ENCODE measurements at regions not wholly inside any gene's neighbourhood (a gene's known extent, or its start where the extent isn't known, plus 50 kb on each side); places are given as distances from the start of the nearest gene placed in this dataset.
A peak's percentile ranks its signal among the peaks of the same experiment; 100 is the strongest.

DNA sequence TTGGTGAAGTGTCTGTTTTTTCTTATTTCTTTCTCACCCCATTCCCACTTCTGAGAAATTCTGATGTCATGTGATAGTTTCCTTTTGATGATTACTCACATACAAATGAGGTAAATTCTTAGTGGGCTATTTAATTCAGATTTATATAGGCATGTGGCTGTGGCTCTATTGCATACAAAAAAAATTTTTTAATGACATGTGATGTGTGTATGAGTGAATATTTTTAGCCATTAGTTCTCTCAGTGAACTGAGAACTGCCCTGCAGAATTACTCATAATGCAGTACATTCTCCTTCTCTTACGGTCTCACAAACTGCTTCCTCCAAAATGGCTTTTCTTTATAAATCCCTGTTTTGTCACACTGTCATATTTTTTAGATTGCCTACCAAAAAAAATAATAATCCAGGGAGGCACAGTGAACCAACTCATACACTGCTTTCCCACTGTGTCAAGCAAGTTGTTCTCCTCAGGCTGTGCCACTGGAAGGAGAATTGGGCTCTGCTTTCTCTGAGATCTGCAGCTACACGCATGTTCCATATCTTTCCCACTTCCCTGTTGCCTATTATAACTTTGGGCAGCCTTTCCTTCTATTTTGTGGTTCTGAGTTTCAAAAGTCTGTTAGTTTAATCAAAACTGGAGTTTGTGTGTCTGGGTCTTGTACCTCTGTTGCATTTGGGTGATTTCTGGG lies 415.7 kb upstream of the THBS1 start:
- FAIRE-seq: no peak
- DNase-seq: no peak
- 85 to 93% (median 86%) methylated on average over 2 of the region's 2 CpGs for WGBS, 3 donors

DNA sequence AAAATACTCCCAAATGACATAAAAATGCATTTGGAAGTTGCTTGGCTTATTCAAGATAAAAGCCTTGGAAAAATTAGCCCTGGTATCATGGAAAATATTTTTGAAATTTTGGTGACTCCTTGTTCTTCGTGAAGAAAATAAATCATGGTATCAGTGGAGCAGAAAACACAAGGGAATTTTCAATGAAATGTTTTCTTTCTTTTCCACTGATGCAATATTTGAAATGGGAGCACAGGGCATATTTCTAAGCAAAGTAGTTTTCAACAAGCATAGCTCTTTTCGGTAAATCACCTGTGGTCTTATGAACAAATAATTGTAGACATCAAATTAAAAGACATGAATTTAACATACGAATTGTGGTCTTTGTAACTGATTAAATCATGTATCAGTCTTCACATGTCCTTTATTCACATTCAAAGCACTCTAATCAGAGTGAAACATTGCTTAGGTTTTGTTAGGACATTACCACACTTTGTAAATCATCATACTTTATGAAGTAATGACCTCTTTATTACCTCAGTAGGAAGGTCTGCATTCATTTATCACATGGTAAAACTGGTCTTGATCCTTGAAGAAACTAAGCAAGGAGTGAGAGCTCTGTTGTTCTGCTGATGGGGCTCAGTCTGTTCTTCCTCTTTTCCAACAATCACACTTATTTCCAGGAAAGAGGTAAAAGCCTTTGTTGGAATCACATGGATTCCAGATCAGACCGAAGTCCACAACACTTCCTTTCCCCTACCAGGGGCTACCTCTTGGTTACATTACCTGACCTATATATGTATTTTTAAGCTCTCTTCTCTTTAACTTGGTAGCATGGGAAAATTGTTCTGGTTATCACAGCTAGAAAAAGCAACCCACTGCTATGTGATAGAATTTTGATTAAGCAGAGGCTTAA lies 413.5 kb upstream of the THBS1 start:
- Histone ChIP-seq H3K4me3 (ENCODE audit: low read depth in 1 of 3, low read length in 3 of 3) (no peak overlapping the region), H3K9me3 (ENCODE audit: control insufficient read depth in 2 of 2, insufficient read depth in 1 of 2, low read depth in 1 of 2, low read length in 1 of 2) (no peaks in the 10 kb centered on the region), H3K4me1 (ENCODE audit: control insufficient read depth in 3 of 3, insufficient read depth in 2 of 3, low read depth in 1 of 3, low read length in 2 of 3) (peaks cover 0 to 3% (median 0%) of the 10 kb centered on the region in 3 donors), H3K27ac (ENCODE audit: low read depth in 1 of 3, low read length in 2 of 3) (peak overlapping the region in 1 of 3 donors; percentile 5), H3K36me3 (ENCODE audit: control insufficient read depth in 3 of 3, insufficient read depth in 2 of 3, low read depth in 1 of 3, low read length in 3 of 3) (no peaks in the 10 kb centered on the region), H3K27me3 (ENCODE audit: control insufficient read depth in 3 of 3, insufficient read depth in 3 of 3, low read length in 3 of 3) (no peaks in the 10 kb centered on the region)
- no peak for FAIRE-seq
- WGBS, 3 donors: 71 to 75% (median 75%) methylated on average over 4 of the region's 4 CpGs
- DNase-seq: peak in 1 of 2 donors; percentile 27

More for the DNA sequence above, 415.7 kb upstream of the THBS1 start:
- Histone ChIP-seq H3K4me1 (ENCODE audit: control insufficient read depth in 3 of 3, insufficient read depth in 2 of 3, low read depth in 1 of 3, low read length in 2 of 3) (no peaks in the 10 kb centered on the region), H3K27ac (ENCODE audit: low read depth in 1 of 3, low read length in 2 of 3) (no peak overlapping the region), H3K9me3 (ENCODE audit: control insufficient read depth in 2 of 2, insufficient read depth in 1 of 2, low read depth in 1 of 2, low read length in 1 of 2) (no peaks in the 10 kb centered on the region), H3K27me3 (ENCODE audit: control insufficient read depth in 3 of 3, insufficient read depth in 3 of 3, low read length in 3 of 3) (no peaks in the 10 kb centered on the region), H3K4me3 (ENCODE audit: low read depth in 1 of 3, low read length in 3 of 3) (no peak overlapping the region), H3K36me3 (ENCODE audit: control insufficient read depth in 3 of 3, insufficient read depth in 2 of 3, low read depth in 1 of 3, low read length in 3 of 3) (no peaks in the 10 kb centered on the region)

DNA sequence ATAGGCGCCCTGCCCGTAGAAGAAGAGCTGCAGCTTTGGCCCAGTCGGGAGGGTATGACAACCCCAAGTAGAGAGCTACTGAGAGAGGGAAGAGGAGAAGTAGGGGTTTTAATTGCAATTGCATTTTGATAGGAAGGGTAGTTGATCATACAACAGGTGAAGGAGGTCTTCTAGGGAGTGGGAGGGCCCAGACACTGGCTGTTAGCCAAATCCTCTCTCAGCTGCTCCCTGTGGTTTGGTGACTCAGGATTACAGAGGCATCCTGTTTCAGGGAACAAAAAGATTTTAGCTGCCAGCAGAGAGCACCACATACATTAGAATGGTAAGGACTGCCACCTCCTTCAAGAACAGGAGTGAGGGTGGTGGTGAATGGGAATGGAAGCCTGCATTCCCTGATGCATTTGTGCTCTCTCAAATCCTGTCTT lies 408.9 kb upstream of the THBS1 start:
- no peak for FAIRE-seq
- Histone ChIP-seq H3K36me3 (ENCODE audit: control insufficient read depth in 3 of 3, insufficient read depth in 2 of 3, low read depth in 1 of 3, low read length in 3 of 3) (no peaks in the 10 kb centered on the region), H3K27me3 (ENCODE audit: control insufficient read depth in 3 of 3, insufficient read depth in 3 of 3, low read length in 3 of 3) (no peaks in the 10 kb centered on the region), H3K4me3 (ENCODE audit: low read depth in 1 of 3, low read length in 3 of 3) (no peak overlapping the region), H3K4me1 (ENCODE audit: control insufficient read depth in 3 of 3, insufficient read depth in 2 of 3, low read depth in 1 of 3, low read length in 2 of 3) (peaks cover 0 to 11% (median 0%) of the 10 kb centered on the region in 3 donors), H3K27ac (ENCODE audit: low read depth in 1 of 3, low read length in 2 of 3) (peak overlapping the region in 2 of 3 donors; percentile 24 to 41), H3K9me3 (ENCODE audit: control insufficient read depth in 2 of 2, insufficient read depth in 1 of 2, low read depth in 1 of 2, low read length in 1 of 2) (no peaks in the 10 kb centered on the region)
- WGBS, 3 donors: 85 to 92% (median 90%) methylated on average over 3 of the region's 3 CpGs
- DNase-seq: peak; percentile 52 to 60

DNA sequence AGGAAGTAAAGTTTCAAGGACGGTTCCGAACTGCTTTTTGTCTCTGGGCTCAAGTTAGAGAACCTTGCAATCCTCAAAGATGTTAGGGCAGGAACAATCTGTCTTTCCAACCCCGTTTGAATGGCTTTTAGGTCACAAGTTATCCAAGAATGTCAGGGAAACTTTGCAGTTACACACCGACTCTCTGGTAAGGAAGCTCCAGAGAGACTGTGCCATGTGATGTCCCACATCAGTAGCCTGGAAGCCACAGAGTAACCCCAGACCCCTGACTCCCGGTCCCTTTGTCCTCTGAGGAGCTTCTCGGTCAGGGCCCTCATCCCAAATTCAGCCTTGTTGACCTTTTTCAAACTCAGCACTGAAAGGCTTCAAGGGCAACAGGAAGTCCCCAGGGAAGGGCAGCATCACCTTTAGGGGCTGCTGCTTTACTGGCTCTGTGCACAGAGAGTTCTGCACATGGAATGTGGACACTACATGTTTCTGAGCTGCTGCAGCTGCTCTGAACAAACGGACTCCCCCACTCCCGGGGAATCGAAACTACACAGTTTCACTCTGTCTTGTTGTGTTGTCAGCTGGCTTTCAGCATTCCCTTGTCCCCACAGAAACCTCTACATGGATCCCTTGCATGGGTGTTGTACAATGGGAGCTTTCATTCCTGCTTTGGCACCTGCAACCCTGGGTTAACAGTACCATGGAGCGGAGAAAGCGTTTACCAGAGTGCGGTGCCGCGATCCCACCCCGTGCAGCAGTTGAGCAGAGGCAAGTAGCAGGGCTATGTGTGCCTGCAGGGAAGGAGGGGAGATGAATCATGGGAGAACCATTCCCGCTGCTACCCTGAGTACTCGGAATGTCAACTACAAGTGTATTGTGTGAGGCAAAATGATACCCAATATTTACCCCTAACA lies 408.2 kb upstream of the THBS1 start:
- 62 to 66% (median 62%) methylated on average over 17 of the region's 17 CpGs for WGBS, 3 donors
- FAIRE-seq (no peak), DNase-seq (peak; percentile 6 to 60)
- Histone ChIP-seq H3K4me3 (ENCODE audit: low read depth in 1 of 3, low read length in 3 of 3) (no peak overlapping the region), H3K9me3 (ENCODE audit: control insufficient read depth in 2 of 2, insufficient read depth in 1 of 2, low read depth in 1 of 2, low read length in 1 of 2) (no peaks in the 10 kb centered on the region), H3K36me3 (ENCODE audit: control insufficient read depth in 3 of 3, insufficient read depth in 2 of 3, low read depth in 1 of 3, low read length in 3 of 3) (no peaks in the 10 kb centered on the region), H3K27ac (ENCODE audit: low read depth in 1 of 3, low read length in 2 of 3) (peak overlapping the region in 2 of 3 donors; percentile 24 to 41), H3K27me3 (ENCODE audit: control insufficient read depth in 3 of 3, insufficient read depth in 3 of 3, low read length in 3 of 3) (no peaks in the 10 kb centered on the region), H3K4me1 (ENCODE audit: control insufficient read depth in 3 of 3, insufficient read depth in 2 of 3, low read depth in 1 of 3, low read length in 2 of 3) (peaks cover 0 to 11% (median 0%) of the 10 kb centered on the region in 3 donors)

DNA sequence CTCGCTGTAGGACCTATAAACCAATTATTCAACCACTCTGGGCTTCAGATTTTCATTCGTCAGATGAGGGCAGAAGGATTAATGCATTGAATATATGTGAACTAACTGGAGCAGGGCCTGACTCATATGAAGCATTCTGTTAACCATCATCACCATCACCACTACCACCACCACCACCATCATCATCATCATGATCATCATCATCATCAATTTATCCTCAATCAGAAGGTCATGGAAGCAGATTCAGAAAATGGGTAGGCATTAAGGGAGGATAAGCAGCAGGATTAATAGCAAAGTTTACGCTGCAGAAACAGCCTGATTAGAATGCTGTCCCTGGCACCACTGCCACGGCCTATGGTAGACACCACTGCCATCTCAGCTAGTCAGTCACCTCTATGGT lies 407.5 kb upstream of the THBS1 start:
- H3K4me1 ChIP-seq (ENCODE audit: control insufficient read depth in 3 of 3, insufficient read depth in 2 of 3, low read depth in 1 of 3, low read length in 2 of 3): peaks cover 0 to 11% (median 0%) of the 10 kb centered on the region in 3 donors
- no peaks in the 10 kb centered on the region for H3K36me3 ChIP-seq (ENCODE audit: control insufficient read depth in 3 of 3, insufficient read depth in 2 of 3, low read depth in 1 of 3, low read length in 3 of 3)
- no peaks in the 10 kb centered on the region for H3K9me3 ChIP-seq (ENCODE audit: control insufficient read depth in 2 of 2, insufficient read depth in 1 of 2, low read depth in 1 of 2, low read length in 1 of 2)
- H3K27me3 ChIP-seq (ENCODE audit: control insufficient read depth in 3 of 3, insufficient read depth in 3 of 3, low read length in 3 of 3): no peaks in the 10 kb centered on the region
- no peak for DNase-seq
- H3K4me3 ChIP-seq (ENCODE audit: low read depth in 1 of 3, low read length in 3 of 3): no peak overlapping the region
- H3K27ac ChIP-seq (ENCODE audit: low read depth in 1 of 3, low read length in 2 of 3): no peak overlapping the region
- no peak for FAIRE-seq
- WGBS, 3 donors: 87 to 92% (median 89%) methylated on average over 4 of the region's 4 CpGs

DNA sequence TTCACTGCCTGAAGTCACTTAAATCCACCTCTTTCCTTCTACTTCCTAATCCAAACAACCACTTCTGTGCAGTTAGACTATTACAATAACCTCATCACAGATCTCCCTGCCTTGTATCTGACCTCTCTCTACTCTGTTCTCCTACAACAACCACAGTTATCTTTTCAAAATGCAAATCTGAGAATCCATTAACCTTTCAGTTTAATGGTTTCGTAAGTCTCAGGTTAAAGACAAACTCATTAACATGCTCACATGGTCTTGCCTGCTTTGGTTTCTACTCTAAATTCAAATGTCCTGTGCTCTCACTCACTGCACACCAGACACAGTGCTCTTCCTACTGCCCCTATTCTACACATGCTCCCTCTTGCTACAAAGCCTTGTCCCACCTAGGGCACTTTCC lies 406.5 kb upstream of the THBS1 start:
- Histone ChIP-seq H3K27ac (ENCODE audit: low read depth in 1 of 3, low read length in 2 of 3) (peak overlapping the region in 1 of 3 donors; percentile 51), H3K9me3 (ENCODE audit: control insufficient read depth in 2 of 2, insufficient read depth in 1 of 2, low read depth in 1 of 2, low read length in 1 of 2) (no peaks in the 10 kb centered on the region), H3K36me3 (ENCODE audit: control insufficient read depth in 3 of 3, insufficient read depth in 2 of 3, low read depth in 1 of 3, low read length in 3 of 3) (no peaks in the 10 kb centered on the region), H3K4me3 (ENCODE audit: low read depth in 1 of 3, low read length in 3 of 3) (no peak overlapping the region), H3K27me3 (ENCODE audit: control insufficient read depth in 3 of 3, insufficient read depth in 3 of 3, low read length in 3 of 3) (no peaks in the 10 kb centered on the region), H3K4me1 (ENCODE audit: control insufficient read depth in 3 of 3, insufficient read depth in 2 of 3, low read depth in 1 of 3, low read length in 2 of 3) (peaks cover 0 to 11% (median 0%) of the 10 kb centered on the region in 3 donors)
- WGBS, 3 donors: 81 to 91% (median 84%) methylated on average over 1 of the region's 1 CpG
- FAIRE-seq: no peak
- peak in 1 of 2 donors; percentile 45 for DNase-seq

DNA sequence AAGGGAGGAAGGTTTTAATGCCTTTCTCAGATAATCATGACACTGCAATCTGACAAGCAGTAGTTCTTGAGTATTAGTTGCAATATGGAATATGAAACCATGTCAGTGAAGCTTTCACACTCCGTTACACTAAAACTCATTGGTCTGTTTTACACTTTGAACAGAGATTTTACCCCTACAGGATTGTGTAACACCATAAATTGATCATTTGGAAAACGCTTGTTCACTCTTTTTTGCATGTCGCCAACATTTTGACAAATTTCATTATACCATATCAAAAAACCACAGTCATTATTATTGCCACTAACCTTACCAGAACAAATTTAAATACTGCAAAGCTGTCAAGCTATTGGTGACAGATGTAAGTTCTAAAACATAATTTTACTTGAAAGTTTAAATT lies 404.8 kb upstream of the THBS1 start:
- FAIRE-seq (no peak), DNase-seq (no peak)
- Histone ChIP-seq H3K27ac (ENCODE audit: low read depth in 1 of 3, low read length in 2 of 3) (no peak overlapping the region), H3K4me3 (ENCODE audit: low read depth in 1 of 3, low read length in 3 of 3) (no peak overlapping the region), H3K4me1 (ENCODE audit: control insufficient read depth in 3 of 3, insufficient read depth in 2 of 3, low read depth in 1 of 3, low read length in 2 of 3) (peaks cover 0 to 12% (median 0%) of the 10 kb centered on the region in 3 donors), H3K9me3 (ENCODE audit: control insufficient read depth in 2 of 2, insufficient read depth in 1 of 2, low read depth in 1 of 2, low read length in 1 of 2) (no peaks in the 10 kb centered on the region), H3K27me3 (ENCODE audit: control insufficient read depth in 3 of 3, insufficient read depth in 3 of 3, low read length in 3 of 3) (no peaks in the 10 kb centered on the region), H3K36me3 (ENCODE audit: control insufficient read depth in 3 of 3, insufficient read depth in 2 of 3, low read depth in 1 of 3, low read length in 3 of 3) (no peaks in the 10 kb centered on the region)
- 86 to 90% (median 89%) methylated on average over 3 of the region's 3 CpGs for WGBS, 3 donors

DNA sequence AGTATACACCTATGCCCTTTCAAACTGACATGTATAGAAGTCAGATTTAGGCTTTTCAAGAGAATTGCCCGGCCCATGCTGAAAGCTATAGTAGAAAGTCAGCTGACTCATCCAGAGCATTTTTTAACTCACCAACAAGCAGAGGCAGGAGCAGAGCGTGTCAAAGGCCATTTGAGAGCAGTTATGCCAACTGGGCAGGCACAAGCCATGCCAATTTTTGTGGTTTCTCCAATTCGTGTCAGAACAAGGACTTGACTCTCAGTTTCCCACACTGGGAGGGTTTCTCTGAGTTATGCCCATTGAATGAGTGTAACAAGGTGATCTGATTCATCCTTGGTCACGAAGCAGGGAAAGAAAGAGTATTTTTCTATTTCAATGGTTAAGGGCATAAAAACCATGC lies 403.3 kb upstream of the THBS1 start:
- Histone ChIP-seq H3K27ac (ENCODE audit: low read depth in 1 of 3, low read length in 2 of 3) (no peak overlapping the region), H3K27me3 (ENCODE audit: control insufficient read depth in 3 of 3, insufficient read depth in 3 of 3, low read length in 3 of 3) (no peaks in the 10 kb centered on the region), H3K4me1 (ENCODE audit: control insufficient read depth in 3 of 3, insufficient read depth in 2 of 3, low read depth in 1 of 3, low read length in 2 of 3) (peaks cover 0 to 9% (median 0%) of the 10 kb centered on the region in 3 donors), H3K4me3 (ENCODE audit: low read depth in 1 of 3, low read length in 3 of 3) (no peak overlapping the region), H3K9me3 (ENCODE audit: control insufficient read depth in 2 of 2, insufficient read depth in 1 of 2, low read depth in 1 of 2, low read length in 1 of 2) (no peaks in the 10 kb centered on the region), H3K36me3 (ENCODE audit: control insufficient read depth in 3 of 3, insufficient read depth in 2 of 3, low read depth in 1 of 3, low read length in 3 of 3) (no peaks in the 10 kb centered on the region)
- WGBS, 3 donors: 80 to 86% (median 83%) methylated on average over 4 of the region's 4 CpGs
- DNase-seq (no peak), FAIRE-seq (no peak)

Measured in small intestine (tissue), 7 donors.